Colon (tissue), 2 donors: ENCODE measurements at regions not wholly inside any gene's neighbourhood (a gene's known extent, or its start where the extent isn't known, plus 50 kb on each side); places are given as distances from the start of the nearest gene placed in this dataset.

Source experiments
- FAIRE-seq: peaks from 2 replicates; lab custom pipeline; 2012; peaks lifted over from hg19 to GRCh38; lab: Jason Lieb, UNC
- donor health status: control.
- donor health status: control.

GRCh38 chr18:70384181-70384790 lies 95.4 kb downstream of the SOCS6 start:
- no peak for FAIRE-seq

DNA sequence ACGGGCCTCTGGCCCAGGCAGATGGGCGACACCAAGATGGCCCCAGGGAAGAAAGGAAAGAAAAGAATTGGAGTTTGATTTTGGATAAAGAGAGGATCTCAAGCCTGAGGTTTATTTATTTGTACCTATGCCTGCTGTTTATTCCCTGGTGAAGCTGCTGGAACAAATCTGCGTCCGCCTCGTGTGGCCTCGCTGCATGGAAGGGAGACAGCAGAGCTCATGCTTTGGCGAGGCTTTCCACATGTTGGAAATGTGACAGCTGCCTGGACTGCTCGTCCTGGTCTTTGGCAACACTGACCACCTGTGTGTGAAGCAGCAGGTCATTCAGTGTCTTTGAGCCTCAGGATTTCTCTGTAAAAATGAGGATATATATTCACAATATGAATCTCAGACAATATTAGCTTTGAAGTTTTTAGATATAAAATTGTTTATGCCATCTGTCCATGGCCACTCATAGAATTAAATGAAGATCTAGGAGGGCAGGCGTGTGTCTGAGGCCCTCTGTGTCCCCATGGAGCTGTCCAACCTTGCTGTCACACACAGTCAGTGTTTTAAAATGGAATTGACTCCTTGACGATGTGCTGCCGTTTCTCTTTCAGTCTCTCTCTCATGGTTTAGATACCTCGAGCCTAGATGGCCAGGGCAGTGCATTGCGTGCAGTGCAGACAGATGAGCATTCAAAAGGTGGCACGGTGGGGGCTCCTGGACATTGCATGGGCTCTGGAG lies 94.3 kb downstream of the SOCS6 start:
- FAIRE-seq: no peak

DNA sequence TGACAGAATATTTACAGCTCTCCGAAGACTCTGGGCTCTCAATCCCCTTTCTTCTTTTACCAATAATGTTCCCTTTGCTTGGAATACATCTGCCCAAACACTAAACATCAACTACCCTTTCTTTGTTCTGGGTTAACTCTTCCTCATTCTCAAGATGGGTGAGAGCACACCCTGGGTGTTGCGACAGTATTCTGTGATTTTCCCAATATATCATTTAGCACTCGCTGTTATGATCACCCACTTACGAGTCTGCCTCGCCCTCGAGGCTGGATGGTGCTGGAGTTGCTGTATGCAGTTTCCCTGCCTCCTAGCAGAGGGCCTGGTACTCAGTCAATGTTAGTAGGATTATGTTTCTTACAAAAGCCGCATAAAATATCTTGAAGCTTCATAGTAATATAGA lies 93.2 kb downstream of the SOCS6 start:
- FAIRE-seq: no peak

GRCh38 chr18:70380915-70381896 lies 92.4 kb downstream of the SOCS6 start:
- no peak for FAIRE-seq
